Mesenchymal stem cell (in vitro differentiated cells and primary cell): ENCODE measurements at regions not wholly inside any gene's neighbourhood (a gene's known extent, or its start where the extent isn't known, plus 50 kb on each side); places are given as distances from the start of the nearest gene placed in this dataset.

Source experiments
- DNase-seq: peaks from one replicate; pipeline ENCODE4 v3.0.0-alpha.2; 2013
- H2AFZ ChIP-seq: one replicate; pipeline ENCODE4 v1.6.1; 2013; ENCODE audit warnings: low read depth, mild to moderate bottlenecking, control low read depth, inconsistent platforms, low read length, moderate library complexity
- H2AK5ac ChIP-seq: 2 replicates; pipeline ENCODE4 v1.6.1; 2013; ENCODE audit warnings: low read length, moderate library complexity, mild to moderate bottlenecking, inconsistent platforms; ENCODE audit not compliant: severe bottlenecking
- H2BK120ac ChIP-seq: one replicate; pipeline ENCODE4 v1.6.1; 2013; ENCODE audit warnings: low read depth, mild to moderate bottlenecking, inconsistent platforms, low read length, moderate library complexity
- H2BK12ac ChIP-seq, 2 experiments: one replicate each; pipeline ENCODE4 v1.6.1; 2013; ENCODE audit warnings: inconsistent platforms in 2 of 2, low read length in 2 of 2, mild to moderate bottlenecking in 2 of 2, moderate library complexity in 2 of 2, control low read depth in 1 of 2
- H2BK15ac ChIP-seq: one replicate; pipeline ENCODE4 v1.6.1; 2013; ENCODE audit warnings: mild to moderate bottlenecking, low read depth, inconsistent platforms; ENCODE audit not compliant: poor library complexity, severe bottlenecking
- H2BK5ac ChIP-seq: 2 replicates; pipeline ENCODE4 v1.6.1; 2013; ENCODE audit warnings: low read depth, mild to moderate bottlenecking, low read length, control low read depth, inconsistent platforms; ENCODE audit not compliant: poor library complexity, severe bottlenecking
- H3K14ac ChIP-seq, 2 experiments: one replicate each; pipeline ENCODE4 v1.6.1; 2013; ENCODE audit warnings: inconsistent platforms in 2 of 2, low read length in 2 of 2, control low read depth in 1 of 2, mild to moderate bottlenecking in 1 of 2, moderate library complexity in 1 of 2
- H3K18ac ChIP-seq, 2 experiments: one replicate each; pipeline ENCODE4 v1.6.1; 2013; ENCODE audit warnings: inconsistent platforms in 2 of 2, low read length in 2 of 2, control low read depth in 1 of 2, low read depth in 1 of 2, mild to moderate bottlenecking in 1 of 2
- H3K23ac ChIP-seq, 2 experiments: one replicate each; pipeline ENCODE4 v1.6.1; 2013; ENCODE audit warnings: inconsistent platforms in 2 of 2, low read length in 2 of 2, mild to moderate bottlenecking in 2 of 2, moderate library complexity in 2 of 2, control low read depth in 1 of 2
- H3K27ac ChIP-seq: 2 replicates; pipeline ENCODE4 v1.5.1; 2013; ENCODE audit warnings: mild to moderate bottlenecking, moderate library complexity, low read length, control low read depth, inconsistent platforms; ENCODE audit not compliant: poor library complexity, severe bottlenecking
- H3K27me3 ChIP-seq, 2 experiments: 2 replicates each; pipeline versions ENCODE4 v1.6.1 to v1.7.0; 2013; ENCODE audit warnings: low read length in 2 of 2, mild to moderate bottlenecking in 2 of 2, moderate library complexity in 2 of 2, control low read depth in 1 of 2, inconsistent platforms in 1 of 2; ENCODE audit not compliant: control insufficient read depth in 1 of 2, insufficient read depth in 1 of 2
- H3K36me3 ChIP-seq, 2 experiments: 2 replicates each; pipeline versions ENCODE4 v1.6.1 to v1.7.0; 2013; ENCODE audit warnings: low read length in 2 of 2, control low read depth in 1 of 2, inconsistent platforms in 1 of 2, low read depth in 1 of 2, mild to moderate bottlenecking in 1 of 2; ENCODE audit not compliant: insufficient read depth in 2 of 2, control insufficient read depth in 1 of 2
- H3K4ac ChIP-seq, 2 experiments: one replicate each; pipeline ENCODE4 v1.6.1; 2013; ENCODE audit warnings: inconsistent platforms in 2 of 2, low read length in 2 of 2, mild to moderate bottlenecking in 2 of 2, moderate library complexity in 2 of 2, control low read depth in 1 of 2, low read depth in 1 of 2
- H3K4me1 ChIP-seq: 2 replicates; pipeline ENCODE4 v1.6.1; 2013; ENCODE audit warnings: low read depth, low read length, control low read depth; ENCODE audit not compliant: control insufficient read depth, insufficient read depth
- H3K4me2 ChIP-seq: 2 replicates; pipeline ENCODE4 v1.6.1; 2013; ENCODE audit warnings: low read length, mild to moderate bottlenecking, inconsistent platforms; ENCODE audit not compliant: poor library complexity, severe bottlenecking
- H3K4me3 ChIP-seq, 2 experiments: 2 replicates each; pipeline versions ENCODE4 v1.5.1 to v1.7.0; 2013; ENCODE audit warnings: low read length in 2 of 2, mild to moderate bottlenecking in 2 of 2, control low read depth in 1 of 2, low read depth in 1 of 2; ENCODE audit not compliant: insufficient read depth in 1 of 2
- H3K79me1 ChIP-seq: replicated peaks from 2 replicates; pipeline ENCODE4 v1.6.1; 2013; ENCODE audit warnings: mild to moderate bottlenecking, control low read depth, low read length, inconsistent platforms; ENCODE audit not compliant: poor library complexity, severe bottlenecking
- H3K9ac ChIP-seq: 2 replicates; pipeline ENCODE4 v1.7.0; 2013; ENCODE audit warnings: mild to moderate bottlenecking, low read length, moderate library complexity
- H3K9me3 ChIP-seq: 2 replicates; pipeline ENCODE4 v1.7.0; 2013; ENCODE audit warnings: mild to moderate bottlenecking, low read length; ENCODE audit not compliant: control insufficient read depth
- H4K8ac ChIP-seq: one replicate; pipeline ENCODE4 v1.6.1; 2013; ENCODE audit warnings: inconsistent platforms, mild to moderate bottlenecking, low read length, moderate library complexity
- H4K91ac ChIP-seq: one replicate; pipeline ENCODE4 v1.6.1; 2013; ENCODE audit warnings: mild to moderate bottlenecking, low read length, inconsistent platforms
- WGBS: methylation state at CpG from one replicate; pipeline ENCODE4 v1.1.7; 2013; ENCODE audit warnings: mixed read lengths; 5-methylcytosine and 5-hydroxymethylcytosine counted together

GRCh38 chr21:35338881-35339632, 290.0 kb upstream of the RUNX1 start:
- H2BK120ac ChIP-seq = no peak overlapping the region
- H2AFZ ChIP-seq = no peak overlapping the region
- no peaks in the 10 kb centered on the region for H3K9me3 ChIP-seq
- H3K23ac ChIP-seq = no peak overlapping the region
- H2AK5ac ChIP-seq = no peak overlapping the region
- no peaks in the 10 kb centered on the region for H3K36me3 ChIP-seq
- no peak for DNase-seq
- H3K27me3 ChIP-seq = peaks cover 0 to 28% of the 10 kb centered on the region in 2 experiments
- H3K27ac ChIP-seq = no peak overlapping the region
- no peak overlapping the region for H2BK5ac ChIP-seq
- no peak overlapping the region for H4K91ac ChIP-seq
- H3K4me1 ChIP-seq = no peaks in the 10 kb centered on the region
- H3K4me3 ChIP-seq = no peak overlapping the region
- H3K4ac ChIP-seq = no peak overlapping the region
- no peak overlapping the region for H3K14ac ChIP-seq
- no peak overlapping the region for H4K8ac ChIP-seq
- no peak overlapping the region for H2BK12ac ChIP-seq
- H3K4me2 ChIP-seq = no peak overlapping the region
- H3K9ac ChIP-seq = no peak overlapping the region
- no peaks in the 10 kb centered on the region for H3K79me1 ChIP-seq
- WGBS = 100% methylated on average over 2 of the region's 6 CpGs
- H3K18ac ChIP-seq = no peak overlapping the region
- H2BK15ac ChIP-seq = no peak overlapping the region

DNA sequence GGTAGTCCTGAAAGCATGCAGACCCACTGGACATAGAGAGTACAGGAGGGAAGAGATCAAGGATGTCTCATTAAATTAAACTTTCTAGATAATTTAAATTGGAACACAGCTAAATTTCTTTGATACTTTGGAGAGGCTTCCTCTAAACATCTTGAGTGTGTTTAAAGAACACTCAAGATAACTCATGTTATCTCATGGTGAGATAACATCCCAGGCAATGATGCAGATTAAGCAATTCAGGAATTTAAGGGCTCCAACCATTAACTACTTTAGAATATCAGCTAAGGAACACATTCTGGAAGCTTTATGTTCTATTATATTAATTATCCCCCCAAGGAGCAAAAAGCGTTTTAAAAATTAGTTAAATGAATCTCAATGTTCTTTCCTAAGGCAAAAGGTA, 289.2 kb upstream of the RUNX1 start:
- H3K9me3 ChIP-seq = no peaks in the 10 kb centered on the region
- no peak overlapping the region for H3K23ac ChIP-seq
- no peak overlapping the region for H3K4me3 ChIP-seq
- no CpG with 5 or more reads among the region's 1 CpG for WGBS
- H3K4me2 ChIP-seq = no peak overlapping the region
- H4K91ac ChIP-seq = no peak overlapping the region
- H3K27ac ChIP-seq = no peak overlapping the region
- H3K79me1 ChIP-seq = no peaks in the 10 kb centered on the region
- H3K9ac ChIP-seq = no peak overlapping the region
- no peaks in the 10 kb centered on the region for H3K4me1 ChIP-seq
- no peak overlapping the region for H2BK12ac ChIP-seq
- H2BK15ac ChIP-seq = no peak overlapping the region
- no peak overlapping the region for H3K4ac ChIP-seq
- no peak overlapping the region for H2AK5ac ChIP-seq
- no peak overlapping the region for H2AFZ ChIP-seq
- H2BK5ac ChIP-seq = no peak overlapping the region
- no peak overlapping the region for H3K14ac ChIP-seq
- peaks cover 0 to 26% of the 10 kb centered on the region in 2 experiments for H3K27me3 ChIP-seq
- no peak overlapping the region for H4K8ac ChIP-seq
- no peak for DNase-seq
- no peak overlapping the region for H3K18ac ChIP-seq
- H2BK120ac ChIP-seq = no peak overlapping the region
- no peaks in the 10 kb centered on the region for H3K36me3 ChIP-seq

- Histone ChIP-seq H3K4me2 (no peak overlapping the region), H3K9me3 (no peaks in the 10 kb centered on the region), H3K9ac (no peak overlapping the region), H3K79me1 (no peaks in the 10 kb centered on the region), H2AK5ac (no peak overlapping the region), H2BK15ac (no peak overlapping the region), H4K91ac (no peak overlapping the region), H3K23ac (no peak overlapping the region), H2BK120ac (no peak overlapping the region), H2BK12ac (no peak overlapping the region), H3K18ac (no peak overlapping the region), H3K27ac (no peak overlapping the region), H3K27me3 (peaks cover 0 to 26% of the 10 kb centered on the region in 2 experiments), H3K36me3 (no peaks in the 10 kb centered on the region), H3K4me3 (no peak overlapping the region), H4K8ac (no peak overlapping the region), H2AFZ (no peak overlapping the region), H2BK5ac (no peak overlapping the region), H3K4me1 (no peaks in the 10 kb centered on the region), H3K14ac (no peak overlapping the region), H3K4ac (no peak overlapping the region)
- DNase-seq = no peak
- 98% methylated on average over 7 of the region's 7 CpGs for WGBS
Measured at GRCh38 chr21:35337573-35337972, 288.5 kb upstream of the RUNX1 start.

GRCh38 chr21:35336534-35336933, 287.4 kb upstream of the RUNX1 start:
- no peak overlapping the region for H3K4me3 ChIP-seq
- no peak overlapping the region for H3K23ac ChIP-seq
- no peak overlapping the region for H3K9ac ChIP-seq
- no peaks in the 10 kb centered on the region for H3K36me3 ChIP-seq
- H3K18ac ChIP-seq = no peak overlapping the region
- no peak overlapping the region for H3K4ac ChIP-seq
- H2AFZ ChIP-seq = no peak overlapping the region
- H4K8ac ChIP-seq = no peak overlapping the region
- peaks cover 0 to 32% of the 10 kb centered on the region in 2 experiments for H3K27me3 ChIP-seq
- no peak overlapping the region for H2BK120ac ChIP-seq
- no peak overlapping the region for H2BK5ac ChIP-seq
- no peak overlapping the region for H4K91ac ChIP-seq
- H2BK15ac ChIP-seq = no peak overlapping the region
- no peaks in the 10 kb centered on the region for H3K4me1 ChIP-seq
- H2BK12ac ChIP-seq = no peak overlapping the region
- H3K9me3 ChIP-seq = no peaks in the 10 kb centered on the region
- H2AK5ac ChIP-seq = no peak overlapping the region
- no peak for DNase-seq
- WGBS = 92% methylated on average over 2 of the region's 2 CpGs
- no peak overlapping the region for H3K4me2 ChIP-seq
- H3K79me1 ChIP-seq = no peaks in the 10 kb centered on the region
- no peak overlapping the region for H3K27ac ChIP-seq
- no peak overlapping the region for H3K14ac ChIP-seq
